A549 (cell line): ENCODE measurements at regions not wholly inside any gene's neighbourhood (a gene's known extent, or its start where the extent isn't known, plus 50 kb on each side); places are given as distances from the start of the nearest gene placed in this dataset.
"Not testable (repeated sequence)": the region's sequence is repeated elsewhere in the genome, so short reads cannot be mapped to it uniquely, and the experiment has no call there.

Source experiments
- ATAC-seq, 2 experiments: fragments of 200-7000 bp in 1 of 2; fragments of >200 bp in 1 of 2; cut with Nextera tagmentation in 1 of 2; cut with Tn5 transposase in 1 of 2; 3 replicates each; pipeline versions ENCODE4 v1.8.0 to v1.9.1; 2018 to 2020; ENCODE audit warnings: mild to moderate bottlenecking in 1 of 2, moderate library complexity in 1 of 2
- CTCF ChIA-PET: fragments of 300-600 bp; sonication (Branson Sonifier 250); formaldehyde crosslinking; extraction: SDS; loops from one replicate; lab custom pipeline; 2021; ENCODE audit warnings: antibody characterized with exemption, inconsistent platforms; lab: Yijun Ruan, JAX
- POLR2A ChIA-PET: fragments of 350-600 bp; formaldehyde crosslinking; extraction: SDS; loops from one replicate; lab custom pipeline; 2021; ENCODE audit warnings: antibody characterized with exemption, inconsistent platforms; lab: Yijun Ruan, JAX
- DNase-seq, 2 experiments: peaks; one replicate each; pipeline versions ENCODE4 v3.0.0 to v3.0.0-alpha.2; 2011 to 2016; ENCODE audit warnings: low read depth in 1 of 2, low spot score in 1 of 2
- FAIRE-seq: peaks from 2 replicates; lab custom pipeline; 2011; peaks lifted over from hg19 to GRCh38; lab: Jason Lieb, UNC
- H3K27ac ChIP-seq, 2 experiments: fragments of >200 bp; sonication (Bioruptor Twin); formaldehyde crosslinking; 3 replicates each; pipeline ENCODE4 v1.5.1; 2016 to 2017
- H3K4me1 ChIP-seq: fragments of >200 bp; sonication (Bioruptor Twin); formaldehyde crosslinking; 3 replicates; pipeline ENCODE4 v1.6.1; 2016
- H3K4me2 ChIP-seq: fragments of >200 bp; sonication (Bioruptor Twin); formaldehyde crosslinking; 3 replicates; pipeline ENCODE4 v1.6.1; 2016
- H3K4me3 ChIP-seq: fragments of >200 bp; sonication (Bioruptor Twin); formaldehyde crosslinking; 3 replicates; pipeline ENCODE4 v1.5.1; 2016
- H3K9me3 ChIP-seq: fragments of >200 bp; sonication (Bioruptor Twin); formaldehyde crosslinking; 3 replicates; pipeline ENCODE4 v1.6.1; 2016
- CBX2 ChIP-seq: fragments of 200-600 bp; sonication (generic); IDR thresholded peaks from 2 replicates; pipeline ENCODE4 v1.6.1; 2016; ENCODE audit warnings: low read depth, mild to moderate bottlenecking, borderline replicate concordance
- CHD2 ChIP-seq: fragments of 150-350 bp; IDR thresholded peaks from 2 replicates; pipeline ENCODE4 v1.6.1; 2014; ENCODE audit warnings: low read length; ENCODE audit not compliant: partially characterized antibody
- CHD4 ChIP-seq: fragments of 200-600 bp; sonication (generic); IDR thresholded peaks from 2 replicates; pipeline ENCODE4 v1.6.1; 2016; ENCODE audit warnings: antibody characterized with exemption, mild to moderate bottlenecking, borderline replicate concordance
- HDAC2 ChIP-seq: fragments of 200-600 bp; sonication (generic); IDR thresholded peaks from 2 replicates; pipeline ENCODE4 v1.6.1; 2016
- HOXB5 ChIP-seq: fragments of 250-450 bp; sonication (Bioruptor Pico); IDR thresholded peaks from 2 replicates; pipeline ENCODE4 v1.5.0; 2020; ENCODE audit warnings: mild to moderate bottlenecking, moderate library complexity
- MAZ ChIP-seq: fragments of 150-350 bp; IDR thresholded peaks from 2 replicates; pipeline ENCODE4 v1.6.1; 2014; ENCODE audit warnings: antibody characterized with exemption, low read depth, low read length, borderline replicate concordance
- MYC ChIP-seq: IDR thresholded peaks from 2 replicates; pipeline ENCODE4 v1.6.1; 2012; ENCODE audit warnings: mild to moderate bottlenecking, inconsistent platforms, low read length, improper control_type of control experiment, borderline replicate concordance
- NFE2L2 ChIP-seq: fragments of 150-350 bp; conservative IDR thresholded peaks from 2 replicates; pipeline ENCODE4 v1.6.1; 2014; ENCODE audit warnings: low read length
- NR3C1 ChIP-seq: fragments of >200 bp; sonication (Bioruptor Twin); formaldehyde crosslinking; IDR thresholded peaks from 3 replicates; pipeline ENCODE4 v1.6.1; 2017
- RARB ChIP-seq: fragments of 250-450 bp; sonication (Bioruptor Pico); IDR thresholded peaks from 2 replicates; pipeline ENCODE4 v1.8.0; 2021; ENCODE audit warnings: mild to moderate bottlenecking, moderate library complexity
- TFCP2L1 ChIP-seq: fragments of 250-450 bp; sonication (Bioruptor Pico); IDR thresholded peaks from 2 replicates; pipeline ENCODE4 v1.5.0; 2021; ENCODE audit warnings: mild to moderate bottlenecking
- ZNF302 ChIP-seq: fragments of 250-450 bp; sonication (Bioruptor Pico); IDR thresholded peaks from 2 replicates; pipeline ENCODE4 v1.9.0; 2021; ENCODE audit warnings: inconsistent platforms, mild to moderate bottlenecking, moderate library complexity
- ZSCAN20 ChIP-seq: fragments of 250-450 bp; sonication (Bioruptor Pico); IDR thresholded peaks from 2 replicates; pipeline ENCODE4 v1.8.0; 2022; ENCODE audit warnings: mild to moderate bottlenecking, moderate library complexity
- WGBS: methylation state at CpG from one replicate; pipeline ENCODE4 v1.1.6; 2017; ENCODE audit errors: missing lambda C conversion rate; 5-methylcytosine and 5-hydroxymethylcytosine counted together
- small RNA-seq, 6 experiments: library from RNA; depleted of rRNA; stranded (forward); fragments of <200 nt; gene quantifications; one replicate each; pipeline ENCODE3, GENCODE V24; 2012
- TF ChIP-seq, protein P1 (sequence below): fragments of 450-650 bp; IDR thresholded peaks from 2 replicates; pipeline ENCODE4 v1.6.1; 2014; ENCODE audit warnings: antibody characterized with exemption
- TF ChIP-seq, protein P2 (sequence below): fragments of 250-450 bp; sonication (Bioruptor Pico); IDR thresholded peaks from 2 replicates; pipeline ENCODE4 v1.5.0; 2020; ENCODE audit warnings: low read depth, mild to moderate bottlenecking, moderate library complexity

DNA sequence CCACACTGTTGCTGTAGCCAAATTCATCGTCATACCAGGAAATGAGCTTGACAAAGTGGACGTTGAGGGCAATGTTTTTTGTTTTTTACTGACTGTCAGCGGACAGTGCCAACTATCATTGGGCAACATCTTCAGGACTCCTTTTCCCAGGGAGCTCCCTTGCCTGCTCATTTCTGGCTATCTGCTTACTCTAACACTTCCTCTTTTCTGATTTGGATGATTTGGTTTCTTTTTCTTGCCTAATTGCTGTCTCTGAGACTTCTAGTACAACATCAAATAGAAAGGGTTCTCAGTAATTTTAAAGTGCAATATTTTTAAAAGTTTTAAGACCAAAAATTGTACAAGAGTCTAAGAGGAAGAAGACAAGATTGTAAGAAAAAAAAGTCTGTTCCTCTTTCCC, 92.0 kb upstream of the KLHL4 start:
- Histone ChIP-seq H3K4me2 (no peak overlapping the region), H3K9me3 (no peaks in the 10 kb centered on the region), H3K4me3 (no peak overlapping the region), H3K4me1 (no peaks in the 10 kb centered on the region), H3K27ac (no peak overlapping the region)
- FAIRE-seq: no peak
- no peak for ATAC-seq
- CTCF ChIA-PET: no interaction called here
- TF ChIP-seq ZSCAN20: no peak
- no peak for TF ChIP-seq CHD2
- TF ChIP-seq TFCP2L1 (CRISPR knock-in tag): no peak
- TF ChIP-seq, protein P1, sequence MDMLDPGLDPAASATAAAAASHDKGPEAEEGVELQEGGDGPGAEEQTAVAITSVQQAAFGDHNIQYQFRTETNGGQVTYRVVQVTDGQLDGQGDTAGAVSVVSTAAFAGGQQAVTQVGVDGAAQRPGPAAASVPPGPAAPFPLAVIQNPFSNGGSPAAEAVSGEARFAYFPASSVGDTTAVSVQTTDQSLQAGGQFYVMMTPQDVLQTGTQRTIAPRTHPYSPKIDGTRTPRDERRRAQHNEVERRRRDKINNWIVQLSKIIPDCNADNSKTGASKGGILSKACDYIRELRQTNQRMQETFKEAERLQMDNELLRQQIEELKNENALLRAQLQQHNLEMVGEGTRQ: no peak
- TF ChIP-seq, protein P2, sequence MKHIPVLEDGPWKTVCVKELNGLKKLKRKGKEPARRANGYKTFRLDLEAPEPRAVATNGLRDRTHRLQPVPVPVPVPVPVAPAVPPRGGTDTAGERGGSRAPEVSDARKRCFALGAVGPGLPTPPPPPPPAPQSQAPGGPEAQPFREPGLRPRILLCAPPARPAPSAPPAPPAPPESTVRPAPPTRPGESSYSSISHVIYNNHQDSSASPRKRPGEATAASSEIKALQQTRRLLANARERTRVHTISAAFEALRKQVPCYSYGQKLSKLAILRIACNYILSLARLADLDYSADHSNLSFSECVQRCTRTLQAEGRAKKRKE: no peak
- no peak for TF ChIP-seq NFE2L2
- no peak for TF ChIP-seq HDAC2
- TF ChIP-seq ZNF302 (CRISPR knock-in tag): no peak
- TF ChIP-seq CBX2: no peak
- no peak for TF ChIP-seq NR3C1
- TF ChIP-seq MYC: no peak
- TF ChIP-seq MAZ: no peak
- no peak for TF ChIP-seq RARB (CRISPR knock-in tag)
- no peak for DNase-seq
- POLR2A ChIA-PET: no interaction called here
- 56% methylated on average over 3 of the region's 3 CpGs for WGBS

DNA sequence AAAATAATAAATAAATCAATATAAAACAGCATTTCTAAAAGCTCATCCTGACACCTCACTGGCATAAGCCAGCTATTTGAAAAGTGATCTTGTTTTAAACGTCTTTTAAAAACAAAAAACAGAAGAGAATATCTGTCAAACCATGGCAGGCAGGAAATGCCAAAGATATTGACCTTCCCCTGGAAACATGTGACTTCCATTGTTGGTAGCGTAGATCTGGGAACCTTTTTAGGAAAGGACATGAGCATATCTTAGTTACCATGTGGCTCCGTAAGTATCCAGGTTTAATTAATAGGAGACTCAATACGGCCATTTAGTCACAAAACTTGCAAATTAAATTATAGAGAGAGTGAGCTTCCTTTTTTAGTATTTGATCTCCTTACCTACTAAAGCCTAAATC, 83.0 kb upstream of the KLHL4 start:
- POLR2A ChIA-PET: no interaction called here
- no peak overlapping the region for H3K27ac ChIP-seq
- CTCF ChIA-PET: no interaction called here
- DNase-seq: no peak
- H3K9me3 ChIP-seq: no peaks in the 10 kb centered on the region
- 57% methylated on average over 4 of the region's 4 CpGs for WGBS
- H3K4me2 ChIP-seq: no peak overlapping the region
- no peak for ATAC-seq
- FAIRE-seq: no peak
- no peak for TF ChIP-seq CHD2
- no peak for TF ChIP-seq HOXB5 (CRISPR knock-in tag)
- TF ChIP-seq CHD4: no peak
- no peaks in the 10 kb centered on the region for H3K4me1 ChIP-seq
- no peak overlapping the region for H3K4me3 ChIP-seq

DNA sequence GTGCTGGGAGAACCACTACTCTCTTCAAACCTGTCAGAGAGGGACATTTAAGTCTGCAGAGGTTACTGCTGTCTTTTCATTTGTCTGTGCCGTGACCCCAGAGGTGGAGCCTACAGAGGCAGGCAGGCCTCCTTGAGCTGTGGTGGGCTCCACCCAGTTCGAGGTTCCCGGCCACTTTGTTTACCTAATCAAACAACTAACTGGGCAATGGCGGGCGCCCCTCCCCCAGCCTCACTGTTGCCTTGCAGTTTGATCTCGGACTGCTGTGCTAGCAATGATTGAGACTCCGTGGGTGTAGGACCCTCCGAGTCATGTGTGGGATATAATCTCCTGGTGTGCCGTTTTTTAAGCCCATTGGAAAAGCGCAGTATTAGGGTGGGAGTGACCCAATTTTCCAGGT, 69.0 kb upstream of the KLHL4 start:
- 36% methylated on average over 7 of the region's 10 CpGs for WGBS
- H3K9me3 ChIP-seq, H3K4me3 ChIP-seq, DNase-seq, CTCF ChIA-PET, POLR2A ChIA-PET, H3K27ac ChIP-seq, ATAC-seq, FAIRE-seq, H3K4me1 ChIP-seq, H3K4me2 ChIP-seq: not testable (repeated sequence)

DNA sequence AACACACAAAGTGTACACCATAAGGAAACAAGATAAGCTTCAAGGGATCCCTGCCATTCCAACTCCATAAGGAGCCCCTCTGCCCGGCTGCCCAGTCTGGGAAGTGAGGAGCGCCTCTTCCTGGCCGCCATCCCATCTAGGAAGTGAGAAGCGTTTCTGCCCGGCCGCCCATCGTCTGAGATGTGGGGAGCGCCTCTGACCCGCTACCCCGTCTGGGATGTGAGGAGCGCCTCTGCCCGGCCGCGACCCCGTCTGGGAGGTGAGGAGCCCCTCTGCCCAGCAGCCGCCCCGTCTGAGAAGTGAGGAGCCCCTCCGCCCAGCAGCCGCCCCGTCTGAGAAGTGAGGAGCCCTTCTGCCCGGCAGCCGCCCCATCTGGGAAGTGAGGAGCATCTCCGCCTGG, 51.8 kb upstream of the KLHL4 start:
- ATAC-seq, DNase-seq, CTCF ChIA-PET, POLR2A ChIA-PET, FAIRE-seq, H3K4me3 ChIP-seq, H3K9me3 ChIP-seq, H3K27ac ChIP-seq, H3K4me1 ChIP-seq, H3K4me2 ChIP-seq: not testable (repeated sequence)
- 65% methylated on average over 8 of the region's 23 CpGs for WGBS

Small RNA genes in the stretch of these regions (small RNA-seq; reads per million reads assigned to genes)
- gene Z96811.1: 0 reads per million in 6 experiments
